ENCODE measurements at regions not wholly inside any gene's neighbourhood (a gene's known extent, or its start where the extent isn't known, plus 50 kb on each side); places are given as distances from the start of the nearest gene placed in this dataset.

GRCh38 chr10:22795546-22795945 lies 81.2 kb upstream of the PIP4K2A start:
- Histone ChIP-seq H3K36me3 (no peaks in the 10 kb centered on the region), H3K4me1 (no peaks in the 10 kb centered on the region), H3K9me3 (no peaks in the 10 kb centered on the region), H3K4me3 (replicated peaks in 1 of 3) (no peak overlapping the region), H3K27me3 (no peaks in the 10 kb centered on the region), H3K27ac (no peak overlapping the region)
- TF ChIP-seq POLR2A (IDR thresholded peaks at IDR 0.05) (no peak), CTCF (IDR thresholded peaks at IDR 0.05) (no peak)
- no peak for DNase-seq
- 90 to 94% methylated on average over 3 of the region's 3 CpGs for WGBS, 2 donors
- intact Hi-C loops (cut with DNase I): no loop called here

- no peak for DNase-seq
- intact Hi-C loops (cut with DNase I): no loop called here
- 73 to 78% methylated on average over 4 of the region's 4 CpGs for WGBS, 2 donors
Measured at GRCh38 chr10:22792161-22792560, 77.8 kb upstream of the PIP4K2A start.

GRCh38 chr10:22791665-22792064 lies 77.3 kb upstream of the PIP4K2A start:
- no peak overlapping the region for H3K27ac ChIP-seq
- no peaks in the 10 kb centered on the region for H3K9me3 ChIP-seq
- TF ChIP-seq CTCF (IDR thresholded peaks at IDR 0.05): no peak
- TF ChIP-seq POLR2A (IDR thresholded peaks at IDR 0.05): no peak
- no peaks in the 10 kb centered on the region for H3K4me1 ChIP-seq
- H3K4me3 ChIP-seq (replicated peaks in 1 of 3): no peak overlapping the region
- WGBS, 2 donors: 71 to 82% methylated on average over 5 of the region's 5 CpGs
- H3K27me3 ChIP-seq: no peaks in the 10 kb centered on the region
- intact Hi-C loops (cut with DNase I): no loop called here
- DNase-seq: no peak
- no peaks in the 10 kb centered on the region for H3K36me3 ChIP-seq

More at GRCh38 chr10:22792161-22792560, 77.8 kb upstream of the PIP4K2A start:
- TF ChIP-seq CTCF (IDR thresholded peaks at IDR 0.05): no peak
- no peak for TF ChIP-seq POLR2A (IDR thresholded peaks at IDR 0.05)
- H3K4me1 ChIP-seq: no peaks in the 10 kb centered on the region
- H3K9me3 ChIP-seq: no peaks in the 10 kb centered on the region
- H3K27me3 ChIP-seq: no peaks in the 10 kb centered on the region
- no peaks in the 10 kb centered on the region for H3K36me3 ChIP-seq
- no peak overlapping the region for H3K27ac ChIP-seq
- no peak overlapping the region for H3K4me3 ChIP-seq (replicated peaks in 1 of 3)

GRCh38 chr10:22784668-22785067 lies 70.3 kb upstream of the PIP4K2A start:
- DNase-seq: no peak
- no peak overlapping the region for H3K4me3 ChIP-seq (replicated peaks in 1 of 3)
- TF ChIP-seq POLR2A (IDR thresholded peaks at IDR 0.05): no peak
- TF ChIP-seq CTCF (IDR thresholded peaks at IDR 0.05): no peak
- H3K36me3 ChIP-seq: no peaks in the 10 kb centered on the region
- intact Hi-C loops (cut with DNase I): no loop called here
- no peaks in the 10 kb centered on the region for H3K4me1 ChIP-seq
- no peaks in the 10 kb centered on the region for H3K9me3 ChIP-seq
- no peaks in the 10 kb centered on the region for H3K27me3 ChIP-seq
- WGBS, 2 donors: 92% methylated on average over 1 of the region's 1 CpG
- no peak overlapping the region for H3K27ac ChIP-seq

- Histone ChIP-seq H3K4me3 (replicated peaks in 1 of 3) (no peak overlapping the region), H3K36me3 (no peaks in the 10 kb centered on the region), H3K27me3 (no peaks in the 10 kb centered on the region), H3K4me1 (no peaks in the 10 kb centered on the region), H3K9me3 (no peaks in the 10 kb centered on the region), H3K27ac (no peak overlapping the region)
- no peak for TF ChIP-seq CTCF (IDR thresholded peaks at IDR 0.05)
- no peak for TF ChIP-seq POLR2A (IDR thresholded peaks at IDR 0.05)
- no peak for DNase-seq
- intact Hi-C loops (cut with DNase I): no loop called here
- 92 to 96% methylated on average over 3 of the region's 3 CpGs for WGBS, 2 donors
Measured at GRCh38 chr10:22783807-22784206, 69.4 kb upstream of the PIP4K2A start.
